ENCODE measurements at regions not wholly inside any gene's neighbourhood (a gene's known extent, or its start where the extent isn't known, plus 50 kb on each side); places are given as distances from the start of the nearest gene placed in this dataset.

GRCh38 chr9:108160039-108160438 lies 670.5 kb upstream of the KLF4 start:
- TF ChIP-seq CTCF (conservative IDR thresholded peaks at IDR 0.05; ENCODE audit: low read depth, low read length) (no peak), EZH2phosphoT487 (IDR thresholded peaks at IDR 0.05; ENCODE audit: borderline replicate concordance, low read length) (no peak)
